ENCODE measurements at regions not wholly inside any gene's neighbourhood (a gene's known extent, or its start where the extent isn't known, plus 50 kb on each side); places are given as distances from the start of the nearest gene placed in this dataset.
"Not testable (repeated sequence)": the region's sequence is repeated elsewhere in the genome, so short reads cannot be mapped to it uniquely, and the experiment has no call there.

- Mint-ChIP-seq H3K4me3 (no peak overlapping the region), H3K27ac (no peak overlapping the region), H3K9me3 (no peaks in the 10 kb centered on the region), H3K4me1 (ENCODE audit: low read depth) (no peaks in the 10 kb centered on the region), H3K27me3 (peaks cover 32% of the 10 kb centered on the region), H3K36me3 (ENCODE audit: low read depth) (no peaks in the 10 kb centered on the region)
- no peak for DNase-seq
Measured at GRCh38 chrX:69431420-69431819, 72.7 kb upstream of the NALF2 start.

GRCh38 chrX:69430785-69431184 is 73.3 kb upstream of the NALF2 start:
- H3K4me1 Mint-ChIP-seq (ENCODE audit: low read depth): no peaks in the 10 kb centered on the region
- no peak overlapping the region for H3K4me3 Mint-ChIP-seq
- H3K27ac Mint-ChIP-seq: no peak overlapping the region
- peaks cover 36% of the 10 kb centered on the region for H3K27me3 Mint-ChIP-seq
- H3K9me3 Mint-ChIP-seq: no peaks in the 10 kb centered on the region
- H3K36me3 Mint-ChIP-seq (ENCODE audit: low read depth): no peaks in the 10 kb centered on the region
- DNase-seq: no peak

GRCh38 chrX:69429339-69430015 is 74.6 kb upstream of the NALF2 start:
- Mint-ChIP-seq H3K4me3 (no peak overlapping the region), H3K27ac (no peak overlapping the region), H3K36me3 (ENCODE audit: low read depth) (no peaks in the 10 kb centered on the region), H3K27me3 (peaks cover 45% of the 10 kb centered on the region), H3K4me1 (ENCODE audit: low read depth) (no peaks in the 10 kb centered on the region), H3K9me3 (no peaks in the 10 kb centered on the region)
- DNase-seq: no peak

GRCh38 chrX:69428216-69428615 is 75.9 kb upstream of the NALF2 start:
- no peak overlapping the region for H3K4me3 Mint-ChIP-seq
- H3K4me1 Mint-ChIP-seq (ENCODE audit: low read depth): no peaks in the 10 kb centered on the region
- DNase-seq: no peak
- no peak overlapping the region for H3K27ac Mint-ChIP-seq
- H3K36me3 Mint-ChIP-seq (ENCODE audit: low read depth): no peaks in the 10 kb centered on the region
- no peaks in the 10 kb centered on the region for H3K9me3 Mint-ChIP-seq
- peaks cover 50% of the 10 kb centered on the region for H3K27me3 Mint-ChIP-seq

GRCh38 chrX:69424910-69425309 is 79.2 kb upstream of the NALF2 start:
- Mint-ChIP-seq H3K27ac (no peak overlapping the region), H3K9me3 (no peaks in the 10 kb centered on the region), H3K27me3 (peaks cover 51% of the 10 kb centered on the region), H3K4me1 (ENCODE audit: low read depth) (no peaks in the 10 kb centered on the region), H3K4me3 (no peak overlapping the region), H3K36me3 (ENCODE audit: low read depth) (no peaks in the 10 kb centered on the region)
- DNase-seq: no peak

GRCh38 chrX:69424161-69424560 is 80.0 kb upstream of the NALF2 start:
- no peak overlapping the region for H3K4me3 Mint-ChIP-seq
- no peak for DNase-seq
- no peaks in the 10 kb centered on the region for H3K4me1 Mint-ChIP-seq (ENCODE audit: low read depth)
- no peaks in the 10 kb centered on the region for H3K36me3 Mint-ChIP-seq (ENCODE audit: low read depth)
- peaks cover 51% of the 10 kb centered on the region for H3K27me3 Mint-ChIP-seq
- H3K27ac Mint-ChIP-seq: no peak overlapping the region
- no peaks in the 10 kb centered on the region for H3K9me3 Mint-ChIP-seq

- peaks cover 40% of the 10 kb centered on the region for H3K27me3 Mint-ChIP-seq
- not testable (repeated sequence) for DNase-seq; H3K9me3 Mint-ChIP-seq; H3K27ac Mint-ChIP-seq; H3K4me1 Mint-ChIP-seq (ENCODE audit: low read depth); H3K36me3 Mint-ChIP-seq (ENCODE audit: low read depth); H3K4me3 Mint-ChIP-seq
Measured at GRCh38 chrX:69422208-69422607, 81.9 kb upstream of the NALF2 start.

GRCh38 chrX:69415698-69416097 is 88.4 kb upstream of the NALF2 start:
- no peaks in the 10 kb centered on the region for H3K36me3 Mint-ChIP-seq (ENCODE audit: low read depth)
- H3K27me3 Mint-ChIP-seq: peaks cover 15% of the 10 kb centered on the region
- no peak overlapping the region for H3K4me3 Mint-ChIP-seq
- H3K4me1 Mint-ChIP-seq (ENCODE audit: low read depth): no peaks in the 10 kb centered on the region
- H3K9me3 Mint-ChIP-seq: no peaks in the 10 kb centered on the region
- DNase-seq: no peak
- no peak overlapping the region for H3K27ac Mint-ChIP-seq

GRCh38 chrX:69412661-69413060 is 91.5 kb upstream of the NALF2 start:
- Mint-ChIP-seq H3K4me1 (ENCODE audit: low read depth) (no peaks in the 10 kb centered on the region), H3K27me3 (peaks cover 4% of the 10 kb centered on the region), H3K9me3 (peaks cover 3% of the 10 kb centered on the region), H3K36me3 (ENCODE audit: low read depth) (no peaks in the 10 kb centered on the region), H3K27ac (no peak overlapping the region), H3K4me3 (no peak overlapping the region)
- DNase-seq: no peak

- no peak for DNase-seq
- H3K4me1 Mint-ChIP-seq (ENCODE audit: low read depth): no peaks in the 10 kb centered on the region
- H3K4me3 Mint-ChIP-seq: no peak overlapping the region
- H3K27ac Mint-ChIP-seq: no peak overlapping the region
- H3K36me3 Mint-ChIP-seq (ENCODE audit: low read depth): no peaks in the 10 kb centered on the region
- no peaks in the 10 kb centered on the region for H3K9me3 Mint-ChIP-seq
- H3K27me3 Mint-ChIP-seq: peaks cover 50% of the 10 kb centered on the region
Measured at GRCh38 chrX:69398881-69399280, 105.2 kb upstream of the NALF2 start.

- DNase-seq: no peak
- Mint-ChIP-seq H3K27ac (no peak overlapping the region), H3K9me3 (no peaks in the 10 kb centered on the region), H3K4me1 (ENCODE audit: low read depth) (no peaks in the 10 kb centered on the region), H3K4me3 (no peak overlapping the region), H3K27me3 (peaks cover 50% of the 10 kb centered on the region), H3K36me3 (ENCODE audit: low read depth) (no peaks in the 10 kb centered on the region)
Measured at GRCh38 chrX:69396916-69397315, 107.2 kb upstream of the NALF2 start.

- H3K4me1 Mint-ChIP-seq (ENCODE audit: low read depth): no peaks in the 10 kb centered on the region
- no peak for DNase-seq
- no peak overlapping the region for H3K4me3 Mint-ChIP-seq
- H3K27me3 Mint-ChIP-seq: peaks cover 48% of the 10 kb centered on the region
- no peaks in the 10 kb centered on the region for H3K9me3 Mint-ChIP-seq
- no peak overlapping the region for H3K27ac Mint-ChIP-seq
- H3K36me3 Mint-ChIP-seq (ENCODE audit: low read depth): no peaks in the 10 kb centered on the region
Measured at GRCh38 chrX:69395306-69395705, 108.8 kb upstream of the NALF2 start.

- H3K9me3 Mint-ChIP-seq: no peaks in the 10 kb centered on the region
- peaks cover 74% of the 10 kb centered on the region for H3K27me3 Mint-ChIP-seq
- H3K27ac Mint-ChIP-seq: no peak overlapping the region
- H3K4me1 Mint-ChIP-seq (ENCODE audit: low read depth): no peaks in the 10 kb centered on the region
- H3K36me3 Mint-ChIP-seq (ENCODE audit: low read depth): no peaks in the 10 kb centered on the region
- H3K4me3 Mint-ChIP-seq: no peak overlapping the region
- DNase-seq: no peak
Measured at GRCh38 chrX:69389101-69389501, 115.0 kb upstream of the NALF2 start.

GRCh38 chrX:69388526-69388925 is 115.6 kb upstream of the NALF2 start:
- no peak overlapping the region for H3K4me3 Mint-ChIP-seq
- H3K27me3 Mint-ChIP-seq: peaks cover 75% of the 10 kb centered on the region
- H3K4me1 Mint-ChIP-seq (ENCODE audit: low read depth): no peaks in the 10 kb centered on the region
- H3K36me3 Mint-ChIP-seq (ENCODE audit: low read depth): no peaks in the 10 kb centered on the region
- no peaks in the 10 kb centered on the region for H3K9me3 Mint-ChIP-seq
- H3K27ac Mint-ChIP-seq: no peak overlapping the region
- DNase-seq: no peak

- H3K4me1 Mint-ChIP-seq (ENCODE audit: low read depth): no peaks in the 10 kb centered on the region
- no peak overlapping the region for H3K4me3 Mint-ChIP-seq
- H3K9me3 Mint-ChIP-seq: no peaks in the 10 kb centered on the region
- peaks cover 76% of the 10 kb centered on the region for H3K27me3 Mint-ChIP-seq
- no peak overlapping the region for H3K27ac Mint-ChIP-seq
- peak; percentile 53 for DNase-seq
- H3K36me3 Mint-ChIP-seq (ENCODE audit: low read depth): no peaks in the 10 kb centered on the region
Measured at GRCh38 chrX:69387567-69388487, 116.3 kb upstream of the NALF2 start.
